Dermis microvascular lymphatic vessel endothelial cell (primary cell): ENCODE measurements at regions not wholly inside any gene's neighbourhood (a gene's known extent, or its start where the extent isn't known, plus 50 kb on each side); places are given as distances from the start of the nearest gene placed in this dataset.

Experiments
- DNase-seq, 2 donors: peaks; one replicate each; pipeline versions ENCODE4 v3.0.0 to v3.0.0-alpha.2; 2010; ENCODE audit warnings: low read depth in 2 of 2

DNA sequence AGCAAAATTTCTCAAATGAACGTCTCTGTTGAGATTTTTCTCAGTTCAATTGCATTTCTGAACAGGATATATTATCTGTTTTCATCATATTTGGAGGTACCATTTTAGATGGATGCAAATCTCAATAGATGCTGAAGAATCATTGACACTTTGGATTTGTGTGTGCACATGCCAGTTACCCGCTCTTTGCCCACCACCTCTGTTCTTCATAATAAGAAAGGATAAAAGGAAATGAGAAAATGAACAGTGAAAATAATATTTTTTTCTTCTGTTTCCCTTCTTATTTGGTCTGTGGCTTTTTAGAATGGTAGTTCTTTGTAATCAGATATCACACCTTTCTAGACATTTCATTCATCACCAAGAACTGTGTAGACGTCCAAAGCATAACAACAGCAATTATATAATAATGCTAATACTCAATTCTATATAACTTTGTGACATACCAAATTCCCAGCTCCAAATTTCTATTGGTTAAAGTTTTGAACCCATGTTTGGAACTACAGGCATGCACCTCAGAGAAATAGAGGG, 256.7 kb upstream of the SATB1 start:
- DNase-seq: no peak

DNA sequence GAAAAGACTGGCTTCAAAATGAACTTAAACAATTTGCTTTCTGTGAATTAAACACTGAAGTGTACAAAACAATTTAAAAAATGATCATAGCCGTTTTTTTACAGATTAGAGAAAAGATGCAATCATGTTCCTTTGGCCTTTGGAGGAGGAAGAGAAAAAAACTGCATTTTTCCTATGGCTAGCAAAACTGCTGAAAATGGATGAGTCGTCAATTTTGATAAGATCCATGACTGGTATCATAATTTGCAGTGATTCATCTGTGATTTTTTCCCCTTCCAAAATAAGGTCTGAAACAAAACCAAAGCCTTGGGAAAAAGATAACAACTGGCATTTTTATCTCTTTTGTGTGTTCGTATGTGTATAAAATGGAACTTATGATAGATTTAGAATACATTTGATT, 255.6 kb upstream of the SATB1 start:
- no peak for DNase-seq

DNA sequence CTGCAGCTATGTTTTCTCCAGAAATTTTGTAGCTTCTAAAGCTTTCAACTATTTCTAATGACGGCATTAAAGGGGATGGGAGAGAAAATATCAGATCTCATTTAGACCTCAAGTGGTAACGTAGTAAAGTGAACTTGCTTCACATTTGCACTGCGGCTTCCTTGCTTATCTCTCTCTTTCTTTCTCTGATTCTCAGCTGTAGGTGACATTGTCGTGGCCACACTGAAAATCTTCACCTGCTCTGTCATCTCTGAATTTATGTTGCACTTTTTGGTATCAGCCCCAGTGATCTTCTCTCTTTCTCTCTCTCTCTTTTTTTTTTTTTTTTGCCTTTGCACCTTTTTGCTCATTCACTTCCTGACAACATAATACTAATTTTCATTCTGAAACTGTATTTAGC, 254.1 kb upstream of the SATB1 start:
- DNase-seq: no peak

DNA sequence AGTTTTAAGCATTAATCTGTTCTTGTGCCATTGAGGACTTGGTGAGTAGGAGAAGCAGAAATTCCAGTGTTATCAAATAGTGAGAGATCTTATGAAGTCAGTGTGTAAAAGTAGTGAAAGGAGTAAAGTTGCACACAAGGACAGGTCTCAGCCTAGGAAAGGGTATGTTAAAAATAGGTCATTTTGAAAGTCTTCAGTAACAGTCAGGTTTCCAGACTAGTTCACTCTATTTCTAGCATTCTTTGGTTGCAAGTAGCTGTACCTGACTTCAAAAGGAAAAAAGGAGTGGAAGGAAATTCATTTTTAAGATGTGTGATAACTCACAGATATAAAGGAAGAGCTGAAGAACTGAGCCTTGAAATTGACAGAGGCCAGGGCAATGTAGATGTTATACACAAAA, 250.1 kb upstream of the SATB1 start:
- no peak for DNase-seq

DNA sequence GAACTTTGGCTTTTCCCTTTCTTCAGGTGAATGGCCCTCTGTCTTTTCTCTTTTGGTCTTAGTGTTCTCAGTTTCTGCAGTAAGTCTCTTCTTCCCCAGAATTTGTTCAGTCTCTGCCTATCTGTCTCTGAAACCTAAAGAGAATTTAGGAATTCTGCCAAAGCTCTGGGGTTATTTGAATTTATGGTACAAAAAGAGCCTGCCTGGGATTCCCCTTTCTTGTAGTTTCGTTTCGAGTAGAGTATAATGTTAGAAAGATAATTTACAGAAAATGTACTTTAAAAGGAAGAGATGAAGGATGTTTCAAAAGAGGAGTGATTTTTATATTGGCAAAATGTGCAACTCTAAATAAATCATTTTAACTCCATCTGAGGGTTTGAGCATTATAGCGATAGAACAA, 247.4 kb upstream of the SATB1 start:
- DNase-seq: no peak

DNA sequence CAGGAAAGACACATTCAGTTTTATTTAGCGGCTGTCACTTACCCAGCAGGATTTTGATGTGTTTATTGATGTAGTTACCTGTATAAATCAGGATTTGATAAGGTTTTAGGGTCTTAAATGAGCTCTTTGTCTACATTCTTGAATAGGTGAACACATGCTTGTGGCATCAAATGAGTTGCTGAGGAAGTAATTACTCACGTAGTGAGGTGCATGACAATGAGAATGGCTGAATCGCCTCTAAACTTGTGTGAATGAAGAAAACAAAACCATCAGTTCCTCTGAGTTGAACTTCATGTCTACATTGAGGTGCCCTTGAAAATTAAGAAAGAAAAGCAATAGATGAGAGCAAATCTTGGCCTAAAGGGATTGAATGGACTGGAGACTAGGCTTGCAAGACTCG, 245.6 kb upstream of the SATB1 start:
- DNase-seq: no peak

DNA sequence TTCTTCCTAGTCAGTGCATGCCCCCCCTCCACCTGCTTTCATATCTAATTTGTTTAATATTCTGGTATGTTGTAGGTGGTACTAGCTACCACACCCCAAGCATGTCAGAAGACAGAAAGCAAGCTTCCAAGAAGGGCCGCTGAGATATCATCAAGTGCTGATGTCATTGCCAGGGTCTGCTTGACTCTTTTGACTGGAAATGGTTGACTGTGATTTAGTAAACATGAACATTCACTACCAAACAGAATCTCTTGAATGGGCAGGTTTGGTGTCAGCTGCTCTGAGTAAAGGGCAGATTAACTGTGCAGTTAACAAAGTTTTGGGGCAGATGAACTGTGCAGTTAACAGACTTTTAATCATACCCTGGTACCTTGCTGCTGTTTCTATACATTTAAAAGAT, 244.2 kb upstream of the SATB1 start:
- DNase-seq: no peak

DNA sequence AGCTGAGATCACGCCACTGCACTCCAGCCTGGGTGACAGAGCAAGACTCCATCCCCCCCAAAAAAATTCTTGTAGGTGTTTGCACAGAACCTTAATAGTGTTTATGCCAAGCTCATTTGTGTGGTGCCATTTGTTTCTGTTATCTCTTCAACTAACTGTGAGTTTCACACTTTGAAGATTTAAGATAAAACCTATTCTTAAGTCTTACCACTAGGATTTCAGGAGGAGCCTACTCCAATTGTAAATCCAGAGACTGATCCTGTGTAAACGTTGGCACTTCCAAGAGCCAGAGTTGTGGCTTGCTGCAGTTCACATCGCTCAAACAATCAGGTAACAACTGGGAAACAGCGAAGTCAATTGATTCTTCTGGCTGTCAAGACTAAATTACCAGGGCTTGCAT, 242.4 kb upstream of the SATB1 start:
- no peak for DNase-seq

DNA sequence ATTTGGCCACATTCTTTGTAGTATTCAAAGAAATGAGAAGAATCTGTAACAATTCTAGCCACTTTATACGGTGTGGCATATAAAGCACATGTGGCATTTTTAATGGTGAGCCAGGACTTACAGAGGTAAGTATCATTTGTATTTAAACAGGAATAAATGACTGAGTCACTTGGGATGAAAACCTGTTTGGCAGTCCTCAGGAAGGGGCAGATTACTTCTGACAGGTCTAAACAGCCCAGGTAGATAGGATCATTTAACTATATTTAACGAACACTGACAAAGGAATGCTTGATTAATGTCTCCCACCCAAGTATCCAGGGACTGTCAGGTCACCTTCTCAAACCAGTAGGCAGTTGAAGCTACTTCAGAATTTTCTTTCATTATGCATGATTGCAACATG, 241.5 kb upstream of the SATB1 start:
- no peak for DNase-seq

DNA sequence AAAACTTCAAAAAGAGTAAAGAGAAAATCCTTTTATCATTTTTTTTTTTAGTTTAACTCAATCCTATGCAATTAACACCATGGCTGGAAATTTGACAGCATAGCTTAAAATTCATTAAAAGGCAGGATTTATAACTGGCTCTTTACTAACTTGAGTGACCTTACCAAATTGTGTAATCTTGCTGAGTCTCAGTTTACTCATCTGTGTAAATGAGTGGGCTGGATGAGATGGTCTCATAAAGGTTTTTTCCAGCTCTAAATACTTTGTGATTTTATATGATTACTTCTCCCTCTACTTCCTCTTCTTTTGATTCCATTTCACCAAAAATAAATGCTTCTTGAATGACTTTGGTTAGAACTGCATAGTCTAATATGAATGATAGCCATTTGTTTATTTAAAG, 234.9 kb upstream of the SATB1 start:
- no peak for DNase-seq

DNA sequence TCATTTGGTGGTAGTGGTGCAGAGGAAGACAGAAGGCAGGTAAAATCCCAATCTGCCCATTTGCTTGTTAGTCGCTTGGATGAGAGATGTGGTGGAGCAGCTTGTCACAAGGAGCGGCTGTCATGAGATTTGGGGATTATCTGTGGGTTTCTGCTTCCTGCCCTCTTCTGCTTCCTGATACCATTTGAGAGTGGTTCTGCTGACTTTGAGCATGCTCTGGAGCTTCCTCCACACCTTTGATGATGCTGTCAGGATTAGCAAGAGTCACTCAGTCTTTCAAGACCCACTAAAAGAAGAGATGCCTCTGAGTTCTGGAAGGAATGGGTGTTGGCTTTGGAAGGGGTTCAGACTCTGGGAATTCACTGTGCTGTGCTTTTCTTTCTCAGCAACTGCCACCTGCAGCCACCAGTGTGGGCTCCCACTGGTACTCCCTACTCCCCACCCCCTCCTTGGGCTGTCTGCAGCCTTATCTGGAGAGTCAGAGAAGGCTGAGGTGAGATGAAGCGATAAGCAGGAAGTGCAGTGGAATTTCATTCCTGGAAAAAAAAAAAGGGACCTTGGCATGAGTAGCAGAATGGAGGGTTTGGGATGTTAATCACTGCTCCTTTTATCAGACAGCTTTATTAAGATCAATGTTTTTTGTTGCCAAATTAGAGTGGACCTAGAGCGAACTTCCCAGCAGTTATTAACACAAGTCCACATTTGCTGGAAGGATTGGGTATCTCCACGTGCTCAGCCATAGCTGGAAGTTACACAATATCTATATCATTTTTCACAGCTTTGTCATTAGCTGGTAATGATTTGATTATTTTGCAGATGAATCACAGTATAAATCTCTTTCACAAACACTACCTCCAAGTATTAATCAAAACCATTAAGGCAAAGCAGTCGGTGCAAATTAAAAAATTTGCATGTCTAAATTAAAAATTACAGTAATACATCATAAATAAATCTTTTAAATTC, 233.0 kb upstream of the SATB1 start:
- DNase-seq: no peak

DNA sequence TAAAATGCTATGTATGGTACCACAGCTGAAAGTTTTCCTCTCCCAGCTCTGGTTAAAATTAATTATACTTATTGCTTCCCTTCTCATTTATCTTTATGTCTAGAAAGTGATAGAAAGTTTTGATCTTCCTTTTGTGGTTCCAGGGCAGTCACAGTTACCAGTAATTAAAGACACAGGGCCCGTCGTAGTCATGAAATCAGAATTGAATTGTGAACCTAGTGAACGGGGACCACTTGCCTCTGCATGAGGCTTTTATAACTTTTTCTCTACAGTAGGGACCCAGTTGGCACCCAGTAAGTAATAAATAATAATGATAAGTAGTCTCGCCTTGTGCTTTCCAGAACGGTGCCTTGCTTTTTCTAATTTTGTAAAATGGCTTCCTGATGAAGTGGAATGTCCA, 231.7 kb upstream of the SATB1 start:
- no peak for DNase-seq

DNA sequence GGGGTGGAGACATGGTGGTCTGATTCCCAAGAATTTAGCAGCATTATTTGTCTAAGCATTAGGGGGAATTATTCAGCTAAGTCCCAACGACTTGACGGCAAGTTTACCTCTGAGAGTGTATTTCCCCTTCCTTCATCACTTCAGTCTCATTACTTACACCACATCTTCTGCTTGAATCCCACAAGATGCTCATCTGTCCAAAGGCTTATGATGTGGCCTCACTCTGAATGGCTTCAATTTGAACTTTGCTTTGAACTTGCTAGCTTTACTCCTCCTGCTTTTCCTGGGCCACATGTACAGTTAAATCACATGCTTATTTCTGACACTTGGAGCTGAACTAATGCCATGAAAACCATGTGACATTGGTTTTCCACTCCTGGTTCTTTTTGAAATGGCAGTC, 231.3 kb upstream of the SATB1 start:
- no peak for DNase-seq

DNA sequence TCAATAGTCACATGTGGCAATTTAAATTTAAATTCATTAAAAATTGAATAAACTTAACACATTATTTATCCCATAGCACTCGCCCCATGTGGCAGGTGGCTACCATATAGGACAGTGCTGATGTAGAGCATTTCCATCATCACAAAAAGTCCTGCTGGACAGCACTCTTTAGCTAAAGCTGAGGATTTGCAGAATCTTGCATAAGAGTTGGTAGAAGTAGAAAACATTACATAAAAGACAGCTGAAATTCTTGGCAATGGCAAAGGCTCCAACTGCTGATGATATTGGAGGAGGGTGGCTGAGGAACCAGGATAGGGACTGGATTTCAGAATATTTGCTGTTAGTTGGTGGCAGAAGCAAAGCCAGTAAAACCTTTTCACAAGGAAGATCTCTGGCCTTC, 230.7 kb upstream of the SATB1 start:
- no peak for DNase-seq

DNA sequence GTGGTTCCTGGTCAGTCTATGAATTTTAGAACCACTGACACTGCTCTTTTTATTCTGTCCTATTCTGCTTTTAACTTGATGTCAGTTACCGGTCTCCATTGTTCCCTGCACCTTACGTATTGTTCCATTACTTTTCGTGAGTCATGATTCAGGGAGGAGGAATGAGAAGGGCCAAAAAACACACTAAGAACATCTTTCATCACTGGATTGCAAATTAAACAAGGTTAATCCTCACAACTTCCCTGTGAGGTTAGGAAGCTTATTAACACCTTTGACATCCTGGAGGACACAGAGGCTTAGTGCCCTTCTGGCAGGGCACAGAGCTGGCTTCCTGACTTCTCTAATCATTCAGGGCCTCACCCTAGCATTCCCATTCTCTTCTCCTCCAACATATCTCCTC, 227.6 kb upstream of the SATB1 start:
- DNase-seq: no peak

DNA sequence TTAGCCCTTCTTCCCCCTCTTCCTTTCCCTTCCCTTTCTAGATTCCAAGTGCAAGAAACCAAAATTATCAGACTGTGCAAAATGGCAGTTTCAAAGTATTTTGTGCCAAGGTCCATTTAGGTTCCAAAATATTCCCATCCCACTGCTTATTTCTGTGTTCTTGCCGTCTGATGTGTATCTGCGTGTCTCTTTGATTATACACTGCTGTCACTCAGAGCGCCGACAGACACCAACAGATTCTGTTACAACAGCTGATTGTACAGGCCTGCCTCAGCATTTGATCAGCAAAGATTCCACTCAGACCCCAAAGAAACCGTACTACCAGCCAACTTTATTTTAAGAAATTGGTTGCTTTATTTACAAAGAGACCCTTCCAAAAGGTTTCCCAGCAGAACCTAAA, 225.6 kb upstream of the SATB1 start:
- DNase-seq: no peak

DNA sequence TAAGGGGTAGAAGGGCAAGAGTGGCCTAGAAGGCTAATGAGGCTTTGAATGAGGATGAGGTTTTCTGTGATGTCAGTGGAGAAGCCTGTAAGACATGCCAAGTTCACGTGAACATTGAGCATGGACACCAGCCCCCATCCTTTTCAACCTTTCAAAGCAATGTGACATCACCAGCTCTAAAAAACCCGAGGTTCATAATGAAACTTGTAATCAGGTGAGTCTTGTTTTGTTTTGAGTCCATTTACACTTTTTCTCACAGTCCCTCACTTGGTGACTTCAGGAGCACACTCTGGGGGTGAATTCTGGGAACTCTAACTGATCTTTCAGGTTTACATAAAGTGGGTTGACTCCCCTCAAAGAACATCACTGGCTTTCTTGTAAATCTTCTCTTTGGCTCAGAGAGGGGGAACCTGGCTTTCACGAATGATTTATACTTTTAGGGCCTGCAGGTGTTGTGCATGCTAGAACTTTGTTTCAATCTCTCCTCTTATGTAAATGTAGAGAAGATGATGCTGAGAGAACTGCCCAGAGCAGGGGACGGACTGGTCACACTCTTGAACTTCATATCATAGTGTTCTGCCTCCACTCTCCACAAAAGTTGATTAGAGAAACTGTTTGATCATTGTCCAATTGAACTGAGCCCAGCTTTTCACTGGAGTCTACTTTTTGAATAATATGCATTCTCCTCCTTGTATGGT, 224.7 kb upstream of the SATB1 start:
- no peak for DNase-seq

DNA sequence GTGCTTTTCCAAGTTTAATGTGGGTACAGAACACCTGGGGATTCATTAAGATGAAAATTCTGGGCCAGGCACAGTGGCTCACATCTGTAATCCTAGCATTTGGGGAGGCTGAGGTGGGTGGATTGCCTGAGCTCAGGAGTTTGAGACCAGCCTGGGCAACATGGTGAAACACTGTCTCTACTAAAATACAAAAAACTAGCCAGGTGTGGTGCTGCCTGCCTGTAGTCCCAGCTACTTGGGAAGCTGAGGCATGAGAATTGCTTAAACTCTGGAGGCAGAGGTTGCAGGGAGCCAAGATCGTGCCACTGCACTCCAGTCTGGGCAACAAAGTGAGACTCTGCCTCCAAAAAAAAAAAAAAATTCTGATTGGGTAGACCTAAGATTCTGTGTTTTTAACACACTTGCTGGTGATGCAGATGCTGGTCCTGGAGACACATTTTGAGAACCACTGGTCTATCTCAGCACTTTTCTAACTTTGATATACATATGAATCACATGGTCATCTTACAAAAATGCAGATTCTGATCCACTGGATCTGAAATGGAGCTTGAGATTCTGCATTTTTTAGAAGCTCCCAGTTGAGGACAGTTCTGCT, 223.8 kb upstream of the SATB1 start:
- no peak for DNase-seq

DNA sequence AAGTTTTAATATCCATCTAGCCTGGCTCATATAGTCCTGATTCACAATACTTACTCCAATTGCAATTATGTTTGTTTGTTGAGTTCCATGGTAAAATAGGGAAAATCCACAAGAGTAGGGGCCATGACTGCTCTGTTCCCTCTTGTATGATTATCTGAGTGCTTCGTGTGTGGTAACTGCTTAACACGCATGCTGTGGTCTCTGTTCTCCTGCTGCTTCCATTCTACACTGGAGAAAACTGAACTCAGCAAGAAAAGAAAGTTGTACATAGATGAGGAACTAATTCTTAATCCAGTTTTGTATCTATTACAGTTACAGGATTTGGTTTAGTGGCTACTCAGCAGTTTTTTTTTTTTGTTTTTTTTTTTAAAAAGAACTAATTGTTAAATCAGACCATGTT, 223.0 kb upstream of the SATB1 start:
- DNase-seq: no peak

DNA sequence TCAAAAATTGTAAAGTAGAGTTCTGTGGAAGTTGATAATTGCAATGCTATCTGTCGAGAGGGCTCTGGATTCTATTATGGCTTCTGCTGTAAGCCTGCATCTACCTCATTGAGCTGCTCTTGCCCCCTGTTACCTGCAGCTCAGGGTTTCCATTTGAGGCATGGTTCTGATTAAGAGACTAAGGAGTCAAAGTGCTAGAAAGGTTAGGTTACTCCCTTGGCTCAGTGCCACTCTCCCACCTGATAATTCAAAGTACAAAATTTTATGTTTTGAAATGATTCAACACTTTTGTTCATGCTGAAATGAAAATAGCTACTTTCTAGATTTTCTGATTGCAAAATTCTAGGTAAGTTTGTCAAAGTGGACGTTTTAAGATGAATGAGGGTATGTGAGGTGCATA, 220.5 kb upstream of the SATB1 start:
- no peak for DNase-seq

DNA sequence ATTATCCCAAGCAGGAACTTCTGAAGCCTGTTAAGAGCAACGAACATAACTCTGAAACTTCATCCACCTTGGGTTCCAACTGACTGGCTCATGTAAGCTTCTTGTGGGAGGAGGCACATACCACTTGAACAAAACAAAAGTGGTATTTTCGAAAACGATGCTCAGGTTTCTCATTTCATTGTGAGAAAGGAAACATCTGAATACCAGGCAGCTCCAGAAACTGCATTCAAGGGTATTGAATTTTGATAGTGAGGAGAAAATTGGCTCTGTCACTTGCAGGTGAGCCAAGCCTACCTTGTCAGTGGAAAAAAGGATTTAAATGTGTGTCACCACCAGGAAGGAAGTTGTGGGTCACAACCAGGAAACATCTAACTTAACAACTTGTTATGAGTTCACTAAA, 218.1 kb upstream of the SATB1 start:
- DNase-seq: no peak

DNA sequence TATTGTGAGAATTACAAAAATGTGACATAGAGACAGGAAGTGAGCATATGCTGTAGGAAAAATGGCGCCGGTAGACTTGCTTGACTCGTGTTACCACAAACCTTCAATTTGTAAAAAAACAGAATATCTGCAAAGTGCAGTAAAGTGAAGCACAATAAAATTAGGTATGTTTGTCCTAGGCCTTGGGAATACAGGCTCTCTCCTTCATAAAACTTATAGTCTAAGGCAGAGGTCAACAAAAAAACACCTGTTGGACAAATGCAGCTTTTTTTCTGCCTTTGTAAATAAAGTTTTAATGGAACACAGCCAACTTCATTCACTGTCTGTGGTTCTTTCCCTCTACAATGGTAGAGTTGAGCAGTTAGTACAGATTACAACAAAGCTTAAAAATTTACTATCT, 216.8 kb upstream of the SATB1 start:
- DNase-seq: no peak

DNA sequence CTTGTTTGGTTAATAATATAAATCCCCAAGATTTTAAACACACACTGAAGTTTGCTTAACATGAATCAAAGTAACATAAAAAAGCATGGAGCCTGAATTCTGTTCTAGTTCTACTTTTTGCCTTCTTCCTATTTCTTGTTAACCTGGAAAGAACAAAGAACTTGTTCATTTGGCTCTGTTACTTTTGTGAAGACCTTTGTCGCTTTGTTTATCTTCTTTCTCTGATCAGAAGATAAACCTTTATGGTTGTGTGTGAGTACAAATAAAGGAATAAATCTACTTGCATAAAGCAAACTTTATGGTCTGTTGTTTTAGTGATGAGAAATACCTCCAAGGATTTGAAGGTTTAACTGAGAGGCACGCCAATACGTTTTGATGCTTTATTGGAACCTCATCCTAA, 210.1 kb upstream of the SATB1 start:
- DNase-seq: no peak
